SK-N-SH (cell line): ENCODE measurements at regions not wholly inside any gene's neighbourhood (a gene's known extent, or its start where the extent isn't known, plus 50 kb on each side); places are given as distances from the start of the nearest gene placed in this dataset.

ENCODE experiments used
- CTCF ChIA-PET: fragments of 300-600, 350-600 bp; formaldehyde crosslinking; extraction: SDS; loops from one replicate; lab custom pipeline; 2021; lab: Yijun Ruan, JAX
- POLR2A ChIA-PET: fragments of 350-600 bp; sonication (Branson Sonifier 250); formaldehyde crosslinking; extraction: SDS; loops from one replicate; lab custom pipeline; 2020; ENCODE audit warnings: antibody characterized with exemption, inconsistent platforms; lab: Yijun Ruan, JAX
- DNase-seq: peaks from one replicate; pipeline ENCODE4 v3.0.0; 2012
- H2AFZ ChIP-seq: fragments of 200-600 bp; sonication (generic); 2 replicates; pipeline ENCODE4 v1.8.1; 2016; ENCODE audit warnings: antibody characterized with exemption, mild to moderate bottlenecking, low read depth
- H3F3A ChIP-seq: fragments of 200-600 bp; sonication (generic); replicated peaks from 2 replicates; pipeline ENCODE3; 2016; ENCODE audit warnings: antibody characterized with exemption, mild to moderate bottlenecking; ENCODE audit not compliant: insufficient read depth
- H3K27ac ChIP-seq, 2 experiments: fragments of 200-500 bp in 1 of 2; fragments of 200-600 bp in 1 of 2; sonication (Bioruptor generic) in 1 of 2; sonication (generic), shearing (Covaris generic) in 1 of 2; 2 replicates each; pipeline versions ENCODE4 v1.5.1 to v1.6.1; 2014 to 2016; ENCODE audit warnings: low read depth in 2 of 2, inconsistent platforms in 1 of 2, low read length in 1 of 2, mild to moderate bottlenecking in 1 of 2, mixed read lengths in 1 of 2
- H3K27me3 ChIP-seq: fragments of 200-600 bp; sonication (generic), shearing (Covaris generic); 2 replicates; pipeline ENCODE4 v1.6.1; 2016; ENCODE audit warnings: mixed run types; ENCODE audit not compliant: insufficient read depth
- H3K36me3 ChIP-seq, 2 experiments: fragments of 200-500 bp in 1 of 2; fragments of 200-600 bp in 1 of 2; sonication (Bioruptor generic) in 1 of 2; sonication (generic) in 1 of 2; replicated peaks in 1 of 2; 2 replicates each; pipeline versions ENCODE3 to v1.5.1; 2014 to 2016; ENCODE audit warnings: low read length in 1 of 2, mild to moderate bottlenecking in 1 of 2; ENCODE audit not compliant: insufficient read depth in 2 of 2, control insufficient read depth in 1 of 2
- H3K4me1 ChIP-seq, 2 experiments: fragments of 200-500 bp in 1 of 2; fragments of 200-600 bp in 1 of 2; sonication (Bioruptor generic) in 1 of 2; sonication (generic), shearing (Covaris generic) in 1 of 2; 2 replicates each; pipeline versions ENCODE4 v1.5.1 to v1.6.1; 2014 to 2016; ENCODE audit warnings: low read depth in 1 of 2, low read length in 1 of 2, mixed run types in 1 of 2; ENCODE audit not compliant: insufficient read depth in 2 of 2, control insufficient read depth in 1 of 2
- H3K4me2 ChIP-seq: fragments of 200-600 bp; sonication (generic), shearing (Covaris generic); 2 replicates; pipeline ENCODE4 v1.6.1; 2017; ENCODE audit warnings: mixed run types
- H3K4me3 ChIP-seq, 2 experiments: fragments of 200-500 bp in 1 of 2; fragments of 200-600 bp in 1 of 2; sonication (Bioruptor generic) in 1 of 2; sonication (generic), shearing (Covaris generic) in 1 of 2; 2 replicates each; pipeline versions ENCODE4 v1.5.1 to v1.8.1; 2014 to 2016; ENCODE audit warnings: low read depth in 2 of 2, inconsistent platforms in 1 of 2, low read length in 1 of 2, mild to moderate bottlenecking in 1 of 2, mixed read lengths in 1 of 2, moderate library complexity in 1 of 2
- H3K79me2 ChIP-seq: fragments of 200-600 bp; sonication (generic); 2 replicates; pipeline ENCODE4 v1.8.1; 2017; ENCODE audit warnings: mild to moderate bottlenecking; ENCODE audit not compliant: insufficient read depth
- H3K9ac ChIP-seq: fragments of 200-600 bp; sonication (generic); 2 replicates; pipeline ENCODE4 v1.6.1; 2017; ENCODE audit warnings: mixed run types
- H3K9me2 ChIP-seq: fragments of 200-600 bp; sonication (generic); 2 replicates; pipeline ENCODE4 v1.6.1; 2017; ENCODE audit warnings: mixed run types
- H3K9me3 ChIP-seq: fragments of 200-600 bp; sonication (generic); 2 replicates; pipeline ENCODE4 v1.6.1; 2017; ENCODE audit warnings: mixed run types, mild to moderate bottlenecking, moderate library complexity
- H4K20me1 ChIP-seq: fragments of 200-600 bp; sonication (generic); 2 replicates; pipeline ENCODE4 v1.6.1; 2017; ENCODE audit warnings: mild to moderate bottlenecking, mixed run types; ENCODE audit not compliant: insufficient read depth
- CTCF ChIP-seq: fragments of 200-600 bp; sonication (generic); IDR thresholded peaks from 2 replicates; pipeline ENCODE4 v1.6.1; 2017; ENCODE audit warnings: antibody characterized with exemption, mild to moderate bottlenecking, moderate library complexity
- EZH2phosphoT487 ChIP-seq: fragments of 200-600 bp; sonication (generic); IDR thresholded peaks from 2 replicates; pipeline ENCODE4 v1.6.1; 2017; ENCODE audit warnings: low read depth, mixed run types, mild to moderate bottlenecking, antibody characterized with exemption, moderate library complexity, borderline replicate concordance
- FOXJ3 ChIP-seq: sonication (generic); formaldehyde crosslinking; IDR thresholded peaks from 2 replicates; pipeline ENCODE4 v1.5.1; 2020; ENCODE audit warnings: mild to moderate bottlenecking, missing genetic modification reagents
- FOXM1 ChIP-seq: IDR thresholded peaks from 2 replicates; pipeline ENCODE4 v1.4.0; 2012; ENCODE audit warnings: low read depth, mild to moderate bottlenecking
- MEF2A ChIP-seq: IDR thresholded peaks from 2 replicates; pipeline ENCODE4 v1.4.0; 2012; ENCODE audit warnings: low read depth, borderline replicate concordance
- NFIC ChIP-seq: IDR thresholded peaks from 2 replicates; pipeline ENCODE4 v1.4.0; 2012; ENCODE audit warnings: borderline replicate concordance
- PBX3 ChIP-seq: IDR thresholded peaks from 2 replicates; pipeline ENCODE4; 2012
- RAD21 ChIP-seq: IDR thresholded peaks from 2 replicates; pipeline ENCODE4 v1.6.1; 2012; ENCODE audit warnings: mild to moderate bottlenecking, low read length
- RCOR1 ChIP-seq: fragments of 150-350 bp; IDR thresholded peaks from 2 replicates; pipeline ENCODE4 v1.6.1; 2017; ENCODE audit warnings: antibody characterized with exemption, low read length
- RFX5 ChIP-seq: IDR thresholded peaks from 2 replicates; pipeline ENCODE4 v1.6.1; 2012; ENCODE audit warnings: mild to moderate bottlenecking, improper control_type of control experiment, low read length
- SIN3A ChIP-seq: IDR thresholded peaks from 2 replicates; pipeline ENCODE4 v1.6.1; 2012; ENCODE audit warnings: low read depth, mild to moderate bottlenecking, low read length, moderate library complexity, borderline replicate concordance
- SMC3 ChIP-seq: IDR thresholded peaks from 2 replicates; pipeline ENCODE4 v1.6.1; 2012; ENCODE audit warnings: low read depth, low read length, improper control_type of control experiment
- TAF1 ChIP-seq: IDR thresholded peaks from 2 replicates; pipeline ENCODE4 v1.6.1; 2012; ENCODE audit warnings: low read depth, mild to moderate bottlenecking, low read length, moderate library complexity, borderline replicate concordance
- WGBS: methylation state at CpG from one replicate; pipeline ENCODE4 v1.1.6; 2017; ENCODE audit warnings: low lambda C conversion rate; 5-methylcytosine and 5-hydroxymethylcytosine counted together
- TF ChIP-seq, protein P1 (sequence below): fragments of 150-350 bp; IDR thresholded peaks from 2 replicates; pipeline ENCODE4 v1.6.1; 2016; ENCODE audit warnings: mild to moderate bottlenecking, low read depth, low read length
- TF ChIP-seq, protein P2 (sequence below): fragments of 150-350 bp; IDR thresholded peaks from 2 replicates; pipeline ENCODE4 v1.6.1; 2017; ENCODE audit warnings: antibody characterized with exemption, low read length, low read depth, borderline replicate concordance

- no peaks in the 10 kb centered on the region for H4K20me1 ChIP-seq
- 44% methylated on average over 5 of the region's 5 CpGs for WGBS
- H3F3A ChIP-seq = no peaks in the 10 kb centered on the region
- H3K27ac ChIP-seq = no peak overlapping the region
- H3K79me2 ChIP-seq = no peaks in the 10 kb centered on the region
- ChIA-PET CTCF (interaction anchor here (1.0 kb wide), 1 partner anchor 31 kb away, joined by 3 read pairs; no protein-coding TSS in a partner anchor), POLR2A (no interaction called here)
- no peak for TF ChIP-seq PBX3
- TF ChIP-seq RCOR1 = no peak
- no peak for TF ChIP-seq EZH2phosphoT487
- TF ChIP-seq MEF2A = no peak
- no peak for TF ChIP-seq SMC3
- TF ChIP-seq FOXM1 = no peak
- TF ChIP-seq NFIC = no peak
- TF ChIP-seq, protein P1, sequence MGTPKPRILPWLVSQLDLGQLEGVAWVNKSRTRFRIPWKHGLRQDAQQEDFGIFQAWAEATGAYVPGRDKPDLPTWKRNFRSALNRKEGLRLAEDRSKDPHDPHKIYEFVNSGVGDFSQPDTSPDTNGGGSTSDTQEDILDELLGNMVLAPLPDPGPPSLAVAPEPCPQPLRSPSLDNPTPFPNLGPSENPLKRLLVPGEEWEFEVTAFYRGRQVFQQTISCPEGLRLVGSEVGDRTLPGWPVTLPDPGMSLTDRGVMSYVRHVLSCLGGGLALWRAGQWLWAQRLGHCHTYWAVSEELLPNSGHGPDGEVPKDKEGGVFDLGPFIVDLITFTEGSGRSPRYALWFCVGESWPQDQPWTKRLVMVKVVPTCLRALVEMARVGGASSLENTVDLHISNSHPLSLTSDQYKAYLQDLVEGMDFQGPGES = no peak
- TF ChIP-seq TAF1 = no peak
- no peak for TF ChIP-seq RAD21
- TF ChIP-seq FOXJ3 (CRISPR knock-in tag) = no peak
- TF ChIP-seq, protein P2, sequence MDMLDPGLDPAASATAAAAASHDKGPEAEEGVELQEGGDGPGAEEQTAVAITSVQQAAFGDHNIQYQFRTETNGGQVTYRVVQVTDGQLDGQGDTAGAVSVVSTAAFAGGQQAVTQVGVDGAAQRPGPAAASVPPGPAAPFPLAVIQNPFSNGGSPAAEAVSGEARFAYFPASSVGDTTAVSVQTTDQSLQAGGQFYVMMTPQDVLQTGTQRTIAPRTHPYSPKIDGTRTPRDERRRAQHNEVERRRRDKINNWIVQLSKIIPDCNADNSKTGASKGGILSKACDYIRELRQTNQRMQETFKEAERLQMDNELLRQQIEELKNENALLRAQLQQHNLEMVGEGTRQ = no peak
- TF ChIP-seq RFX5 = no peak
- TF ChIP-seq CTCF = no peak
- TF ChIP-seq SIN3A = no peak
- H3K36me3 ChIP-seq = no peaks in the 10 kb centered on the region
- no peak overlapping the region for H2AFZ ChIP-seq
- no peak overlapping the region for H3K4me2 ChIP-seq
- DNase-seq = no peak
- no peaks in the 10 kb centered on the region for H3K9me3 ChIP-seq
- H3K4me1 ChIP-seq = no peaks in the 10 kb centered on the region; a peak in 1 of 4 replicates
- H3K4me3 ChIP-seq = no peak overlapping the region
- no peak overlapping the region for H3K9ac ChIP-seq
- H3K9me2 ChIP-seq = no peaks in the 10 kb centered on the region
- no peaks in the 10 kb centered on the region for H3K27me3 ChIP-seq
These were observed 699.3 kb downstream of the CBLN2 start for GRCh38 chr18:71844814-71845213.
